GM12864 (cell line): ENCODE measurements at regions not wholly inside any gene's neighbourhood (a gene's known extent, or its start where the extent isn't known, plus 50 kb on each side); places are given as distances from the start of the nearest gene placed in this dataset.

Experiments used
- DNase-seq: peaks from one replicate; pipeline ENCODE4 v3.0.0-alpha.2; 2011; ENCODE audit warnings: low read depth
- H3K4me3 ChIP-seq: 2 replicates; pipeline ENCODE4 v1.5.1; 2011; ENCODE audit warnings: mild to moderate bottlenecking, low read depth, low read length, control low read depth
- TF ChIP-seq, protein P1 (sequence below): IDR thresholded peaks from 2 replicates; pipeline ENCODE4 v1.5.1; 2011; ENCODE audit warnings: low read depth, mild to moderate bottlenecking, moderate library complexity, low read length, control low read depth, inconsistent platforms; ENCODE audit errors: missing control alignments

DNA sequence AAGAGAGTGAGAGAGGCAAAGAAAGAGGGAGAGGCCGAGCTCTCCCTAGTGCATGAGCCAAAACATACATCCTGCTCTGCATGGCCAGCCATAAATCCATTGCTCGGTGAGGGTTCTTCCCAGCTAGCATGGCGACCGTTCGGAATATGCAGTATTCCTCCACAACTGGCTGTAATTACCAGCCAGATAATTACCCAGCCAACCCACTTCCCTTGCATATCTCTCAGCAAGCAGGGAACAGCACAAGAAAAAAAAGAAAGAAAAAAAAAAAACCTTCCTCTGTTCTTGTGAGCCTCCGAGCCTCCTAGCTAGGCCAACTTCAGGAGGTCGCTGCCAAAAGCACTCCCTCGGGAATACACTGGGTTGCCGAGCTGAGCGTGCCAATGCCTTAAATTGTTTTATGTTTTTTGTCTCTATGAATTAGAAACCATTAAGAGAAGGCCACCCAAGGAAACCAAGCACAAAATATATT, 567.9 kb downstream of the MED13L start:
- no peak for DNase-seq
- no peak overlapping the region for H3K4me3 ChIP-seq
- TF ChIP-seq, protein P1, sequence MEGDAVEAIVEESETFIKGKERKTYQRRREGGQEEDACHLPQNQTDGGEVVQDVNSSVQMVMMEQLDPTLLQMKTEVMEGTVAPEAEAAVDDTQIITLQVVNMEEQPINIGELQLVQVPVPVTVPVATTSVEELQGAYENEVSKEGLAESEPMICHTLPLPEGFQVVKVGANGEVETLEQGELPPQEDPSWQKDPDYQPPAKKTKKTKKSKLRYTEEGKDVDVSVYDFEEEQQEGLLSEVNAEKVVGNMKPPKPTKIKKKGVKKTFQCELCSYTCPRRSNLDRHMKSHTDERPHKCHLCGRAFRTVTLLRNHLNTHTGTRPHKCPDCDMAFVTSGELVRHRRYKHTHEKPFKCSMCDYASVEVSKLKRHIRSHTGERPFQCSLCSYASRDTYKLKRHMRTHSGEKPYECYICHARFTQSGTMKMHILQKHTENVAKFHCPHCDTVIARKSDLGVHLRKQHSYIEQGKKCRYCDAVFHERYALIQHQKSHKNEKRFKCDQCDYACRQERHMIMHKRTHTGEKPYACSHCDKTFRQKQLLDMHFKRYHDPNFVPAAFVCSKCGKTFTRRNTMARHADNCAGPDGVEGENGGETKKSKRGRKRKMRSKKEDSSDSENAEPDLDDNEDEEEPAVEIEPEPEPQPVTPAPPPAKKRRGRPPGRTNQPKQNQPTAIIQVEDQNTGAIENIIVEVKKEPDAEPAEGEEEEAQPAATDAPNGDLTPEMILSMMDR = no peak

DNA sequence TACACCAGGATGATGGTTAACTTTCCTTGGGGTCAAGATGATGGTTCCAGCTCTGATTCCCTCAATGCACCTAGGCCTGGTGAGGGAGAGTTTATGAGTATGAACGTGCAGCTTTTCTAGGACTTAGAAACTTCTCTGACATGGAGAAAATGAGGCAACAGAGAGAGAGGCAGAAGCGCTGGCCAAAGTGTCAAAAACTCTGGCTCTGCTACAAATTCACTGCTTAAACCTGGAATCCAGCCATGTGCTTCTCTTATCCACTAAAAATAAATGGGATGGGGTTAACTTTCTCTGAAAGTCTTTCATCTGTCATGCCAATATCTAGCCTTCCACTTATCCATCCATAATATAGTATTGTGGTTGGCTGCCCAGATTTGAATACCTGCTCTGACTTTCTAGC, 568.7 kb downstream of the MED13L start:
- no peak for DNase-seq
- H3K4me3 ChIP-seq = no peak overlapping the region
- TF ChIP-seq, protein P1 = no peak

DNA sequence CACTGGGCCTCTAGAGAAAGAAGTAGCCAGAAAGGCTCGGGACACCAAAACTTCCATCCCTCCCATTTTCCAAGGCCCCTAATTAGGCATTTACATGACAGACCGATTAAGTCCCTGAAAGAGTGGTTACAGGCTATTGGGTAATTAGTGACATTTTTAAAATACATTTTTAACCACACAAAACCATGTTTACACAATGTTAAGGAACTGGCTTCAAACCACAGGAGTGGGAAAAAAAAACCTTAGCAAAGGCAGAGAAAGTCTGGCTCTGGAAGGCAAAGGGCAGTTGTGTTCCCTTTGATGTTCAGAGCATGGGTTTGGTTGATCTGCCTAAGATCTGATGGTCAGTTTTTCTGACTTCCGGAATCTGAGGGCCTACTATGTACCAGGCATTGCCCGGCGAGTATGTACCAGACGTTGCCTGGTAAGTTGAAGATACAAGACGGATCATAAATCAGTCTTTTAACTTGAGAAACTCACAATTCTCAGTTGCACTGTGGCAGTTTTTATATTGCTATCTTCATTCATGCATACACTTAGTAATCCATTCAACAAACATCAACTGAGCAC, 576.5 kb downstream of the MED13L start:
- TF ChIP-seq, protein P1 = no peak
- H3K4me3 ChIP-seq = no peak overlapping the region
- no peak for DNase-seq

DNA sequence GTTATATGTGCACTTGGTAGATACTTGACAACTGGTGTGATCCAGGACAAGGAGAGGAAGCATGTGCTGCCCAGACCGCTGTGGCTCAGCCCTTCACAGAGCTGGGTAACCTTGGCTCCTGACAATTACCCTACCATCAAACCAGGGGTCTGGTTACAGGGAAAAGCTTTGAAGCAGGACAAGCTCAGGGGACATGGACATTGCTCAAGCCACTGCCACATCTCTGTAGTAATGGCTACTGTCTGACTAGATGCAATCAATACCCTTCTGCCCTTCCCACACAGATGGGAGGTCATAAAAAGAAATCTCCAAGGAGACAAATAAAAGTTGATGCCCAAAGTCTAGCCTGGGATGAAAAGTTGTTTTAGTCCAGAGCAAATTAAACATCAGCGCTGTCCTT, 577.4 kb downstream of the MED13L start:
- H3K4me3 ChIP-seq = no peak overlapping the region
- no peak for DNase-seq
- TF ChIP-seq, protein P1 = no peak

DNA sequence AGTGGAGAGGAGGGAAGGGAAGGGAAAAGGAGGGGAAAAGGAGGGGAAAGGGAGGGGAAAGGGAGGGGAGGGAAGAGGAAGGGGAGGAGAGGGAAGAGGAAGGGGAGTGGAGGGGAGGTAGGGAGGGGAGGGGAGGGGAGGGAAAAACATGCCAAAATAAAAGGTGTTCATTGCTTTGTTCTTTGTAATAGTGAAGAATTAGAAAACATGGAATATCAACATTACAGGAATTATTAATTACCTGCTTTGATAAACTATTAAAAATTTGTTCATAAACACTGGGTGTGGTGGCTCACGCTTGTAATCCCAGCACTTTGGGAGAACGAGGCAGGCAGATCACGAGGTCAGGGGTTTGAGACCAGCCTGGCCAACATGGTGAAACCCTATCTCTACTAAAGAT, 579.2 kb downstream of the MED13L start:
- TF ChIP-seq, protein P1 = no peak
- no peak overlapping the region for H3K4me3 ChIP-seq
- DNase-seq = no peak

DNA sequence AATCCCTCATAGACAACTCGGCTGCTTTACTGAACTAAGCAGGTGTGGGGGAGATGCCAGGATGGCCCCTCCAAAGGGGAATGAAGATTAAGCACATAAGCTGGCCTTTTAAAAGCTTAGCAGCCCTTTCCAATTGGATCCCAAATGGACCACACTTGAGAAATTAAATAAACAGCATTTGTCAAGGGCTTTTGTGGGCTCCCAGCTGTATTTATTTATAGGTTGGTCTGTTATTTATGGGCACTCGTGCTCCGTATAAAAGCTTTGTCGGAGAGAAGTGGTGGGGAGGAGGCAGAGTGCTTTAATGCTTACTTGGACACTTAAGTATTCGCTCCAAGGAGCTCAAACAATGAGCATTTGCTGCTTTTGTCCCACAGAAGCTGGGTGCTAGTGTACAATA, 580.2 kb downstream of the MED13L start:
- no peak overlapping the region for H3K4me3 ChIP-seq
- TF ChIP-seq, protein P1 = no peak
- DNase-seq = no peak

DNA sequence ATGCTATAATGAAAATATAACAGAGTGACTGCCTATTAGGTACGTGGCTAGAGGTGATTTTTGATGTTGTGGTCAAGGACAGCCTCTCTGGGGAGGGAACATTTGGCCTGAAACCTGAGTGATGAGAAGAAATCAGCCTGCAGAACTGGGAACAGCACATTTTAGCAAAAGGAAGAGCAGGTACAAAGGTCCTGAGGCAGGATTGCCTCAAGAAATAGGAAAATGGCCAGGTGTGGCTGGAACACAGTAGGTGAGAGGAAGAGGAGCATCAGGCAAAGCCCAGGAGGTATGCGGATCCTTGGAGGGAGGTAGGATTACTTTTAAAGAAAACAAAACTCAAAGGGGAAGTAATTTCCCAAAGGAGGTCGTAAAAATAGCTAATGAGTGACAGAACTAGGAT, 582.9 kb downstream of the MED13L start:
- no peak for DNase-seq
- TF ChIP-seq, protein P1 = no peak
- no peak overlapping the region for H3K4me3 ChIP-seq
